GM12865 (cell line): ENCODE measurements at regions not wholly inside any gene's neighbourhood (a gene's known extent, or its start where the extent isn't known, plus 50 kb on each side); places are given as distances from the start of the nearest gene placed in this dataset.

Experiments
- DNase-seq: peaks from one replicate; pipeline ENCODE4 v3.0.0; 2010; ENCODE audit warnings: low read depth
- H3K4me3 ChIP-seq: 2 replicates; pipeline ENCODE4 v1.5.1; 2011; ENCODE audit warnings: mild to moderate bottlenecking, low read depth, low read length, control low read depth
- TF ChIP-seq, protein P1 (sequence below): IDR thresholded peaks from 2 replicates; pipeline ENCODE4 v1.5.1; 2011; ENCODE audit warnings: low read length, control low read depth, low read depth, inconsistent platforms; ENCODE audit not compliant: insufficient read depth; ENCODE audit errors: missing control alignments

DNA sequence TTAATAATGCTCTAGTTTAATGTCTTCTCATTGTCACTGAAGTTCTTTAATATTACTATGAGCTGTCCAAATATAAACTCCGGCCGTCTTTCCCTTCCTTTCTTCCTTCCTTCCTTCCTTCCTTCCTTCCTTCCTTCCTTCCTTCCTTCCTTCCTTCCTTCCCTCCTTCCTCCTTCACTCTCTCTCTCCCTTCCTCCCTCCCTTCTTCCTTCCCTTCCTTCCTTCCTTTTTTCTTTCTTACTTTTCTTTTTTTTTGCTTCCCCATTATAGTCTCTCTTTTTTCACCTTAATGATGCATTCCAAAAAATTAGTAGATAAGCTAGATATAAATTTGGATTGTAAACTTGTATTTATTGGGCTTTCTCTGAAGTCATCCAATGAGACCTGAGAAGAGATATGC lies 431.0 kb upstream of the ADGRL4 start:
- no peak for DNase-seq
- no peak overlapping the region for H3K4me3 ChIP-seq
- TF ChIP-seq, protein P1, sequence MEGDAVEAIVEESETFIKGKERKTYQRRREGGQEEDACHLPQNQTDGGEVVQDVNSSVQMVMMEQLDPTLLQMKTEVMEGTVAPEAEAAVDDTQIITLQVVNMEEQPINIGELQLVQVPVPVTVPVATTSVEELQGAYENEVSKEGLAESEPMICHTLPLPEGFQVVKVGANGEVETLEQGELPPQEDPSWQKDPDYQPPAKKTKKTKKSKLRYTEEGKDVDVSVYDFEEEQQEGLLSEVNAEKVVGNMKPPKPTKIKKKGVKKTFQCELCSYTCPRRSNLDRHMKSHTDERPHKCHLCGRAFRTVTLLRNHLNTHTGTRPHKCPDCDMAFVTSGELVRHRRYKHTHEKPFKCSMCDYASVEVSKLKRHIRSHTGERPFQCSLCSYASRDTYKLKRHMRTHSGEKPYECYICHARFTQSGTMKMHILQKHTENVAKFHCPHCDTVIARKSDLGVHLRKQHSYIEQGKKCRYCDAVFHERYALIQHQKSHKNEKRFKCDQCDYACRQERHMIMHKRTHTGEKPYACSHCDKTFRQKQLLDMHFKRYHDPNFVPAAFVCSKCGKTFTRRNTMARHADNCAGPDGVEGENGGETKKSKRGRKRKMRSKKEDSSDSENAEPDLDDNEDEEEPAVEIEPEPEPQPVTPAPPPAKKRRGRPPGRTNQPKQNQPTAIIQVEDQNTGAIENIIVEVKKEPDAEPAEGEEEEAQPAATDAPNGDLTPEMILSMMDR: no peak

DNA sequence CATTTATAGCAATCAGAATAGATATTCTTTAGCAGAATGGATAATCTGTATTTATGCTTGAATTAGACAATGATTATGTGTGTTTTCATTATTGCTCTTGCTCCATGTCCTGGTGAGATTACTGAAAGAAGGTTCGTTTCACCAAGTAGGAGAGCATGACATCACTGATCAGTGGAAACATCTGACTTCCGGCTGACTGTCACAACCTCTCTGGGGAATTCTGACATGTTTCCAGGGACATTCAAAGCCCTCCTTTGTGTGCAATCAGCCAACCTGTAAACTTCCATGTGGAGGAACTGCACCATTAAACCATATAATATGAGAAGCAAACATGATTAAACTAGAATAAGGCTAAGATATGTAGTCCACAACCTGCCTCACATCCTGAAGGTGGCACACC lies 424.8 kb upstream of the ADGRL4 start:
- no peak for DNase-seq
- TF ChIP-seq, protein P1: no peak
- no peak overlapping the region for H3K4me3 ChIP-seq

DNA sequence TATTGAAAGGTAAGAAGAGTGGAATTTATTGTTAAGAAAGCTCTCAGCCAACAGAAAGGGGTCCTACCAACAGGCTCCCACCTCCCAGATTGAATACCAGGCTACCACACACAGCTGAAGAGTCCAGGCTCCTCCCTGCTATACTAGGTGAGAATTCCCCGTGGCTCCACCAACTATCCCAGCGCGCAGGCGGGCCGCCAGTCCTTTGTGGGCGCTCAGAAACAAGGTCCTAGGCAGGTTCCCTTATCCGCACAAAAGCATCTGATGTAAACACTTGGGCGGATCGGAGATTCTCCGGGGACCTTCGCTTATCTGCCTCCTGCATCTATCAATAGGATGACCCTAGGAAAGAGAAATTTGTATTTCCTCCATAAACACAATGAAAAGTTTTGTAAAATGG lies 423.9 kb upstream of the ADGRL4 start:
- TF ChIP-seq, protein P1: no peak
- H3K4me3 ChIP-seq: no peak overlapping the region
- no peak for DNase-seq

DNA sequence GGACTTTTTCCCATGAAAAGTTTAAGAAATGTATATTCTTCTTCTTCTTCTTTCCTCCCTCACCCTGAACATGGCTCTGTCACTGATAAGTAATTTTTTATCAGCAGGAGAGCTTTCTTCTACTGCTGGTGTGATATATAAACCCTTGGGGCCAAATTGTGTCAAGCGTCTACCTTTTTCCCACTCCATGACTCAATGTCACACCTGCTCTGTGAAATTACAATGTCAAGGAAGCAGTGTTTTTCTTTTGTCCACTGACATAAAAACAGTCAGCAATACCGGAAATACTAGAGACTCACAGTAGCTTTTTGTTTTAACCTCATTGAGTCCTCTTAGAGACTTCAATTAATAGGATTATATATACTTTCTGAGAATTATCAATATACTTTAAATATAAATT lies 416.2 kb upstream of the ADGRL4 start:
- no peak for DNase-seq
- TF ChIP-seq, protein P1: no peak
- no peak overlapping the region for H3K4me3 ChIP-seq

DNA sequence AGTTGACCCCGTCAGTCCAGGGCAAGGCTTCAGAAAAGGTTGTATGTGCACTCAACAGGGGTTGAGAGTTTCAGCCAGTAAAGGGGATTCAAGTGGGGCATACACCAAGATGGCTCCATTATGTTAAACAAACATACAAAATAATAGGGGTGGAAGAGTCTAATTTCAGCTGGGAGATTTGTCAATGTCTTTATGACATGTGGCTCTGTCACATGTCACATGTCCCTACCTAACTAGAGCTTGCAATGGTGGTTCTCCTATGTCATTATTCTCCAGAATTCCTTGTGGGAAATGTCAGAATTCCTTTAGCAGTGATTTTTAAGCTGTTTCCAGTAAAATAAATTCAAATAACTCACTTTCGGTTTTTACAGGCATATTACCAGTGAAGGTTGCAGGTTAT lies 392.0 kb upstream of the ADGRL4 start:
- TF ChIP-seq, protein P1: no peak
- H3K4me3 ChIP-seq: no peak overlapping the region
- no peak for DNase-seq

DNA sequence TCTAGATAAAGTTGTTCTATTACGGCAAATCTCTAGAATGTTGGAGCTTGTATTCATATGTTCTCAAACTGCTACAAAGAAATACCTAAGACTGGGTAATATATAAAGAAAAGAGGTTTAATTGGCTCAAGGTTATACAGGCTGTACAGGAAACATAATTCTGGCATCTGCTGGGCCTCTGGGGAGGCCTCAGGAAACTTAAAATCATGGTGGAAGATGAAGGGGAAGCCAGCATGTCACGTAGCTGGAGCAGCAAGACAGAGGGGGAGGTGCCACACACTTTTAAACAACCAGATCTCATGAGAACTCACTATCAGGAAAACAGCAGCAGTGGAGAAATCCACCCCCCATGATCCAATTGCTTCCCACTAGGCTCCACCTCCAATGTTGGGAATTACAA lies 390.4 kb upstream of the ADGRL4 start:
- TF ChIP-seq, protein P1: no peak
- no peak overlapping the region for H3K4me3 ChIP-seq
- no peak for DNase-seq

DNA sequence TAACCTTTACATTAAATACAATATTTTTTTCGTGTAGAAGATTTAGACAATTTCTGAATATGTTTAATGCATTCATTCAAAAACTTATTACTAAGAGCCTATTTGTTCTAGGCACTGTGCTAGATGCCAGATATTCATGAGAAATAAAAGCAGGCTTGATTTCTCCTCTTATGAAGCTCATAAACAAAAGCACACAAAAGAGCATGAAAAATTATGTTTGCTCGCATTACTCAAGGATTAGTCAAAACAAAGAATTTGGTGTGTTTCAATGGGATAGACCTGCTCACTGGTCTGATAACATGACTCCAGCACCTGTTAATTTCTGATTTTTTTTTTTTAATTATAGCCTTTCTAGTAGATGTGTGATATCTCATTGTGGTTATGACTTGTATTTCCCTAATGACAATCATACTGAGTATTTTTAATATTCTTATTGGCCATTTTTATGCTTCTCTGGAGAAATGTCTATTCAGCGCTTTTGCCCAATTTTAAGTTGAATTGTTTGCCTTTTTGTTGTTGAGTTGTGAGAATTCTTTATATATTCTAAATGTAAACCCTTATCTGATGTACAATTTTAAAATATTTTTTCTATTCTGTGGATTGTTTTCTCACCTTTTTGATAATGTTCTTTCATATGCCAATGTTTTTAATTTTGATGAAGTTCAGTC lies 382.3 kb upstream of the ADGRL4 start:
- TF ChIP-seq, protein P1: no peak
- no peak for DNase-seq
- no peak overlapping the region for H3K4me3 ChIP-seq
